SK-N-SH (cell line): ENCODE measurements at regions not wholly inside any gene's neighbourhood (a gene's known extent, or its start where the extent isn't known, plus 50 kb on each side); places are given as distances from the start of the nearest gene placed in this dataset.

ENCODE experiments used
- CTCF ChIA-PET: fragments of 300-600, 350-600 bp; formaldehyde crosslinking; extraction: SDS; loops from one replicate; lab custom pipeline; 2021; lab: Yijun Ruan, JAX
- POLR2A ChIA-PET: fragments of 350-600 bp; sonication (Branson Sonifier 250); formaldehyde crosslinking; extraction: SDS; loops from one replicate; lab custom pipeline; 2020; ENCODE audit warnings: antibody characterized with exemption, inconsistent platforms; lab: Yijun Ruan, JAX
- DNase-seq: peaks from one replicate; pipeline ENCODE4 v3.0.0; 2012
- H2AFZ ChIP-seq: fragments of 200-600 bp; sonication (generic); 2 replicates; pipeline ENCODE4 v1.8.1; 2016; ENCODE audit warnings: antibody characterized with exemption, mild to moderate bottlenecking, low read depth
- H3F3A ChIP-seq: fragments of 200-600 bp; sonication (generic); replicated peaks from 2 replicates; pipeline ENCODE3; 2016; ENCODE audit warnings: antibody characterized with exemption, mild to moderate bottlenecking; ENCODE audit not compliant: insufficient read depth
- H3K27ac ChIP-seq, 2 experiments: fragments of 200-500 bp in 1 of 2; fragments of 200-600 bp in 1 of 2; sonication (Bioruptor generic) in 1 of 2; sonication (generic), shearing (Covaris generic) in 1 of 2; 2 replicates each; pipeline versions ENCODE4 v1.5.1 to v1.6.1; 2014 to 2016; ENCODE audit warnings: low read depth in 2 of 2, inconsistent platforms in 1 of 2, low read length in 1 of 2, mild to moderate bottlenecking in 1 of 2, mixed read lengths in 1 of 2
- H3K27me3 ChIP-seq: fragments of 200-600 bp; sonication (generic), shearing (Covaris generic); 2 replicates; pipeline ENCODE4 v1.6.1; 2016; ENCODE audit warnings: mixed run types; ENCODE audit not compliant: insufficient read depth
- H3K36me3 ChIP-seq, 2 experiments: fragments of 200-500 bp in 1 of 2; fragments of 200-600 bp in 1 of 2; sonication (Bioruptor generic) in 1 of 2; sonication (generic) in 1 of 2; replicated peaks in 1 of 2; 2 replicates each; pipeline versions ENCODE3 to v1.5.1; 2014 to 2016; ENCODE audit warnings: low read length in 1 of 2, mild to moderate bottlenecking in 1 of 2; ENCODE audit not compliant: insufficient read depth in 2 of 2, control insufficient read depth in 1 of 2
- H3K4me1 ChIP-seq, 2 experiments: fragments of 200-500 bp in 1 of 2; fragments of 200-600 bp in 1 of 2; sonication (Bioruptor generic) in 1 of 2; sonication (generic), shearing (Covaris generic) in 1 of 2; 2 replicates each; pipeline versions ENCODE4 v1.5.1 to v1.6.1; 2014 to 2016; ENCODE audit warnings: low read depth in 1 of 2, low read length in 1 of 2, mixed run types in 1 of 2; ENCODE audit not compliant: insufficient read depth in 2 of 2, control insufficient read depth in 1 of 2
- H3K4me2 ChIP-seq: fragments of 200-600 bp; sonication (generic), shearing (Covaris generic); 2 replicates; pipeline ENCODE4 v1.6.1; 2017; ENCODE audit warnings: mixed run types
- H3K4me3 ChIP-seq, 2 experiments: fragments of 200-500 bp in 1 of 2; fragments of 200-600 bp in 1 of 2; sonication (Bioruptor generic) in 1 of 2; sonication (generic), shearing (Covaris generic) in 1 of 2; 2 replicates each; pipeline versions ENCODE4 v1.5.1 to v1.8.1; 2014 to 2016; ENCODE audit warnings: low read depth in 2 of 2, inconsistent platforms in 1 of 2, low read length in 1 of 2, mild to moderate bottlenecking in 1 of 2, mixed read lengths in 1 of 2, moderate library complexity in 1 of 2
- H3K79me2 ChIP-seq: fragments of 200-600 bp; sonication (generic); 2 replicates; pipeline ENCODE4 v1.8.1; 2017; ENCODE audit warnings: mild to moderate bottlenecking; ENCODE audit not compliant: insufficient read depth
- H3K9ac ChIP-seq: fragments of 200-600 bp; sonication (generic); 2 replicates; pipeline ENCODE4 v1.6.1; 2017; ENCODE audit warnings: mixed run types
- H3K9me2 ChIP-seq: fragments of 200-600 bp; sonication (generic); 2 replicates; pipeline ENCODE4 v1.6.1; 2017; ENCODE audit warnings: mixed run types
- H3K9me3 ChIP-seq: fragments of 200-600 bp; sonication (generic); 2 replicates; pipeline ENCODE4 v1.6.1; 2017; ENCODE audit warnings: mixed run types, mild to moderate bottlenecking, moderate library complexity
- H4K20me1 ChIP-seq: fragments of 200-600 bp; sonication (generic); 2 replicates; pipeline ENCODE4 v1.6.1; 2017; ENCODE audit warnings: mild to moderate bottlenecking, mixed run types; ENCODE audit not compliant: insufficient read depth
- CTCF ChIP-seq: fragments of 200-600 bp; sonication (generic); IDR thresholded peaks from 2 replicates; pipeline ENCODE4 v1.6.1; 2017; ENCODE audit warnings: antibody characterized with exemption, mild to moderate bottlenecking, moderate library complexity
- FOXJ3 ChIP-seq: sonication (generic); formaldehyde crosslinking; IDR thresholded peaks from 2 replicates; pipeline ENCODE4 v1.5.1; 2020; ENCODE audit warnings: mild to moderate bottlenecking, missing genetic modification reagents
- NFIC ChIP-seq: IDR thresholded peaks from 2 replicates; pipeline ENCODE4 v1.4.0; 2012; ENCODE audit warnings: borderline replicate concordance
- PBX3 ChIP-seq: IDR thresholded peaks from 2 replicates; pipeline ENCODE4; 2012
- RAD21 ChIP-seq: IDR thresholded peaks from 2 replicates; pipeline ENCODE4 v1.6.1; 2012; ENCODE audit warnings: mild to moderate bottlenecking, low read length
- RFX5 ChIP-seq: IDR thresholded peaks from 2 replicates; pipeline ENCODE4 v1.6.1; 2012; ENCODE audit warnings: mild to moderate bottlenecking, improper control_type of control experiment, low read length
- RXRA ChIP-seq: IDR thresholded peaks from 2 replicates; pipeline ENCODE4 v1.4.0; 2012; ENCODE audit warnings: low read depth, mild to moderate bottlenecking, borderline replicate concordance
- SMC3 ChIP-seq: IDR thresholded peaks from 2 replicates; pipeline ENCODE4 v1.6.1; 2012; ENCODE audit warnings: low read depth, low read length, improper control_type of control experiment
- USF1 ChIP-seq: IDR thresholded peaks from 2 replicates; pipeline ENCODE4 v1.4.0; 2012; ENCODE audit warnings: low read depth, borderline replicate concordance
- USF2 ChIP-seq: fragments of 150-350 bp; IDR thresholded peaks from 2 replicates; pipeline ENCODE4 v1.6.1; 2017; ENCODE audit warnings: antibody characterized with exemption, low read length, low read depth, borderline replicate concordance
- ZBTB33 ChIP-seq: IDR thresholded peaks from 2 replicates; pipeline ENCODE4 v1.4.0; 2012; ENCODE audit warnings: low read depth, borderline replicate concordance
- WGBS: methylation state at CpG from one replicate; pipeline ENCODE4 v1.1.6; 2017; ENCODE audit warnings: low lambda C conversion rate; 5-methylcytosine and 5-hydroxymethylcytosine counted together

GRCh38 chr1:217336724-217337123, 294.2 kb downstream of the GPATCH2 start:
- Histone ChIP-seq H3K9me2 (no peaks in the 10 kb centered on the region), H3K27me3 (no peaks in the 10 kb centered on the region), H3K4me2 (no peak overlapping the region), H3K9me3 (no peaks in the 10 kb centered on the region), H4K20me1 (no peaks in the 10 kb centered on the region), H3K27ac (no peak overlapping the region), H3K79me2 (no peaks in the 10 kb centered on the region), H3K4me3 (no peak overlapping the region), H3K4me1 (no peaks in the 10 kb centered on the region; a peak in 1 of 4 replicates), H3F3A (no peaks in the 10 kb centered on the region), H2AFZ (no peak overlapping the region), H3K36me3 (no peaks in the 10 kb centered on the region), H3K9ac (no peak overlapping the region)
- 75% methylated on average over 4 of the region's 4 CpGs for WGBS
- POLR2A ChIA-PET = no interaction called here
- TF ChIP-seq ZBTB33 (no peak), USF1 (no peak), RAD21 (no peak), FOXJ3 (no peak)
- CTCF ChIA-PET = interaction anchor here (1.2 to 2.1 kb wide), 2 partner anchors 106 to 587 kb away, joined by 3 to 8 read pairs; no protein-coding TSS in a partner anchor
- no peak for DNase-seq

- TF ChIP-seq CTCF (peak; percentile 74), PBX3 (no peak), NFIC (no peak), USF2 (no peak), RXRA (no peak), RFX5 (no peak), SMC3 (peak; percentile 73), RAD21 (peak; percentile 89)
- H3K4me3 ChIP-seq = no peak overlapping the region
- H3K9me3 ChIP-seq = no peaks in the 10 kb centered on the region
- WGBS = 50% methylated on average over 6 of the region's 6 CpGs
- no peak overlapping the region for H3K27ac ChIP-seq
- H3K36me3 ChIP-seq = no peaks in the 10 kb centered on the region
- ChIA-PET POLR2A (no interaction called here), CTCF (interaction anchor here (0.6 to 3.0 kb wide), 21 partner anchors 8 to 1340 kb away, joined by 3 to 24 read pairs (median 3); no protein-coding TSS in a partner anchor)
- no peak overlapping the region for H2AFZ ChIP-seq
- H3K4me2 ChIP-seq = no peak overlapping the region
- H3K9ac ChIP-seq = no peak overlapping the region
- DNase-seq = peak; percentile 58
- no peaks in the 10 kb centered on the region for H3F3A ChIP-seq
- no peaks in the 10 kb centered on the region for H4K20me1 ChIP-seq
- H3K27me3 ChIP-seq = no peaks in the 10 kb centered on the region
- no peaks in the 10 kb centered on the region; a peak in 1 of 4 replicates for H3K4me1 ChIP-seq
- H3K9me2 ChIP-seq = no peaks in the 10 kb centered on the region
- no peaks in the 10 kb centered on the region for H3K79me2 ChIP-seq
Observed at GRCh38 chr1:217333939-217334338, 297.0 kb downstream of the GPATCH2 start.
